ENCODE measurements at regions not wholly inside any gene's neighbourhood (a gene's known extent, or its start where the extent isn't known, plus 50 kb on each side); places are given as distances from the start of the nearest gene placed in this dataset.

DNA sequence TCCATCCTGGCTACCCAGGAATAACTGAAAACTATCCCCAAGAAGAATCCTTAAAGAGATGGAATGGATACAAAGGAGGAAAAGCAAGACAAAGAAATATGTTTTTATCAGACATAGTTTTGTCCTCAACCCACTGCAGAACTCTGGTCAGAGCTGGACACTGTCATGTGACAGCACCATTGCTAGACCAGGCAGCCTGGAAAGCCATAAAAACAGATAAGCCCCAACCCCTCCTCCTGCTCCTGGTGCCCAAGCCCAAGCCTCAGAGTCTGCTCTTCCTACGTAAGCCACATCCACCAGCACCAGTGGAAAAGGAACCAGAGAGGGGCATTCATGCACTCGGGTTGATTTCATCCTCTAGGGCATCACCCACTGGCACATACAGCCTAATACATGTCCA, 116.9 kb downstream of the TRIM29 start:
- FAIRE-seq (no peak), DNase-seq (ENCODE audit: low spot score) (no peak), ATAC-seq (no peak)
- ChIA-PET POLR2A (no interaction called here), CTCF (ENCODE audit: low intra/inter-chr PET ratio, low total read pairs) (no interaction called here)
- no TSS peak for BruUV-seq (replicated peaks)
- in situ Hi-C loops (cut with HindIII; ENCODE audit: extremely low pct_ligation_motif_present, low pct_unique_long_range_greater_than_20kb), result no loop called here
- no peak overlapping the region for H3K9ac ChIP-seq (ENCODE audit: insufficient read depth, low read depth, low read length)
- H2AFZ ChIP-seq (ENCODE audit: low read length), result no peak overlapping the region
- H3K4me1 ChIP-seq (ENCODE audit: insufficient read depth, low read length), result no peaks in the 10 kb centered on the region
- H4K20me1 ChIP-seq (ENCODE audit: insufficient read depth, low read length), result no peaks in the 10 kb centered on the region
- H3K4me2 ChIP-seq (ENCODE audit: low read depth, low read length), result no peak overlapping the region
- intact Hi-C loops (cut with micrococcal nuclease; ENCODE audit: unreplicated experiment), result no loop called here
- no peak overlapping the region for H3K4me3 ChIP-seq (replicated peaks in 1 of 3; ENCODE audit: insufficient read depth in 1 of 3, low read depth in 2 of 3, low read length in 3 of 3)
- no peak overlapping the region for H3K27ac ChIP-seq (ENCODE audit: extremely low read length, insufficient read depth, low read length)
- H3K27me3 ChIP-seq (ENCODE audit: control insufficient read depth in 1 of 2, insufficient read depth in 2 of 2, low read length in 2 of 2), result peaks cover 2 to 32% of the 10 kb centered on the region in 2 experiments; a peak in 4 of 5 replicates
- TF ChIP-seq, protein P1, sequence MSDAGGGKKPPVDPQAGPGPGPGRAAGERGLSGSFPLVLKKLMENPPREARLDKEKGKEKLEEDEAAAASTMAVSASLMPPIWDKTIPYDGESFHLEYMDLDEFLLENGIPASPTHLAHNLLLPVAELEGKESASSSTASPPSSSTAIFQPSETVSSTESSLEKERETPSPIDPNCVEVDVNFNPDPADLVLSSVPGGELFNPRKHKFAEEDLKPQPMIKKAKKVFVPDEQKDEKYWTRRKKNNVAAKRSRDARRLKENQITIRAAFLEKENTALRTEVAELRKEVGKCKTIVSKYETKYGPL (CRISPR knock-in tag; IDR thresholded peaks at IDR 0.05), result no peak
- no peak for TF ChIP-seq RCOR2 (CRISPR knock-in tag; IDR thresholded peaks at IDR 0.05)
- no peak for TF ChIP-seq ZBTB7A (CRISPR knock-in tag; IDR thresholded peaks at IDR 0.05)
- TF ChIP-seq ATF1 (CRISPR knock-in tag; IDR thresholded peaks at IDR 0.05), result no peak
- no peak for TF ChIP-seq HOXA7 (CRISPR knock-in tag; IDR thresholded peaks at IDR 0.05)
- TF ChIP-seq, protein P2, sequence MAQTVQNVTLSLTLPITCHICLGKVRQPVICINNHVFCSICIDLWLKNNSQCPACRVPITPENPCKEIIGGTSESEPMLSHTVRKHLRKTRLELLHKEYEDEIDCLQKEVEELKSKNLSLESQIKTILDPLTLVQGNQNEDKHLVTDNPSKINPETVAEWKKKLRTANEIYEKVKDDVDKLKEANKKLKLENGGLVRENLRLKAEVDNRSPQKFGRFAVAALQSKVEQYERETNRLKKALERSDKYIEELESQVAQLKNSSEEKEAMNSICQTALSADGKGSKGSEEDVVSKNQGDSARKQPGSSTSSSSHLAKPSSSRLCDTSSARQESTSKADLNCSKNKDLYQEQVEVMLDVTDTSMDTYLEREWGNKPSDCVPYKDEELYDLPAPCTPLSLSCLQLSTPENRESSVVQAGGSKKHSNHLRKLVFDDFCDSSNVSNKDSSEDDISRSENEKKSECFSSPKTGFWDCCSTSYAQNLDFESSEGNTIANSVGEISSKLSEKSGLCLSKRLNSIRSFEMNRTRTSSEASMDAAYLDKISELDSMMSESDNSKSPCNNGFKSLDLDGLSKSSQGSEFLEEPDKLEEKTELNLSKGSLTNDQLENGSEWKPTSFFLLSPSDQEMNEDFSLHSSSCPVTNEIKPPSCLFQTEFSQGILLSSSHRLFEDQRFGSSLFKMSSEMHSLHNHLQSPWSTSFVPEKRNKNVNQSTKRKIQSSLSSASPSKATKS (CRISPR knock-in tag; IDR thresholded peaks at IDR 0.05), result no peak
- no peaks in the 10 kb centered on the region for H3K36me3 ChIP-seq (replicated peaks in 1 of 2; ENCODE audit: control insufficient read depth in 1 of 2, insufficient read depth in 2 of 2, low read length in 2 of 2)
- H3K9me3 ChIP-seq (ENCODE audit: low read length), result no peaks in the 10 kb centered on the region
- H3K79me2 ChIP-seq (ENCODE audit: insufficient read depth, low read length), result no peaks in the 10 kb centered on the region
- 48% methylated on average over 2 of the region's 2 CpGs for WGBS (ENCODE audit: low lambda C conversion rate)

DNA sequence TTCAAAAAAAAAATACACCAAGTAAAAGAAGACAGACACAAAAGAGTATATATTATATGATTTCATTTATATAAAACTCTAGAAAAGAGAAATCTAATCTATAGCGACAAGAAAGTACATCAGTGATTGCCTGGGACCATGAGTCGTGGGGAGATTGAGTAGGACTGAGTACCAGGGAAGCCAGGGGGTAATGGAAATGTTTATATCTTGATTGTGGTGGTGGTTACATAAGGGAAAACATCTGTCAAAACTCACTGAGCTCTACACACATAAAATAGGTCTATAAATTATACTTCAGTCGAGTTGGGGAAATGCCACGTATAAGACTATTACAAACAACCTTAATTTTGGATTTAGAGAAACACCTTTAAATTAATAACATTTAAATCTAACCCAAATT, 117.4 kb downstream of the TRIM29 start:
- Histone ChIP-seq H3K4me2 (ENCODE audit: low read depth, low read length) (no peak overlapping the region), H3K4me3 (replicated peaks in 1 of 3; ENCODE audit: insufficient read depth in 1 of 3, low read depth in 2 of 3, low read length in 3 of 3) (no peak overlapping the region), H2AFZ (ENCODE audit: low read length) (no peak overlapping the region), H3K4me1 (ENCODE audit: insufficient read depth, low read length) (no peaks in the 10 kb centered on the region), H3K79me2 (ENCODE audit: insufficient read depth, low read length) (no peaks in the 10 kb centered on the region), H3K9me3 (ENCODE audit: low read length) (no peaks in the 10 kb centered on the region), H3K27me3 (ENCODE audit: control insufficient read depth in 1 of 2, insufficient read depth in 2 of 2, low read length in 2 of 2) (peaks cover 2 to 36% of the 10 kb centered on the region in 2 experiments; a peak in 4 of 5 replicates), H3K27ac (ENCODE audit: extremely low read length, insufficient read depth, low read length) (no peak overlapping the region), H4K20me1 (ENCODE audit: insufficient read depth, low read length) (no peaks in the 10 kb centered on the region), H3K36me3 (replicated peaks in 1 of 2; ENCODE audit: control insufficient read depth in 1 of 2, insufficient read depth in 2 of 2, low read length in 2 of 2) (no peaks in the 10 kb centered on the region), H3K9ac (ENCODE audit: insufficient read depth, low read depth, low read length) (no peak overlapping the region)
- TF ChIP-seq MZF1 (CRISPR knock-in tag; IDR thresholded peaks at IDR 0.05; ENCODE audit: borderline replicate concordance) (no peak), POLR2A (IDR thresholded peaks at IDR 0.05; ENCODE audit: insufficient read depth in 1 of 2, low read depth in 2 of 2, low read length in 2 of 2) (no peak), ZSCAN31 (CRISPR knock-in tag; IDR thresholded peaks at IDR 0.05; ENCODE audit: low read depth) (no peak)
- intact Hi-C loops (cut with micrococcal nuclease; ENCODE audit: unreplicated experiment), result no loop called here
- 2% methylated on average over 4 of the region's 4 CpGs for whole genome bisulfite sequencing (ENCODE audit: low lambda C conversion rate)
- ATAC-seq (no peak), FAIRE-seq (no peak), DNase-seq (ENCODE audit: low spot score) (no peak)
- ChIA-PET POLR2A (no interaction called here), CTCF (ENCODE audit: low intra/inter-chr PET ratio, low total read pairs) (no interaction called here)
- in situ Hi-C loops (cut with HindIII; ENCODE audit: extremely low pct_ligation_motif_present, low pct_unique_long_range_greater_than_20kb), result no loop called here
- BruUV-seq (replicated peaks), result no TSS peak

All from HepG2 (cell line).